ENCODE measurements at regions not wholly inside any gene's neighbourhood (a gene's known extent, or its start where the extent isn't known, plus 50 kb on each side); places are given as distances from the start of the nearest gene placed in this dataset.

DNA sequence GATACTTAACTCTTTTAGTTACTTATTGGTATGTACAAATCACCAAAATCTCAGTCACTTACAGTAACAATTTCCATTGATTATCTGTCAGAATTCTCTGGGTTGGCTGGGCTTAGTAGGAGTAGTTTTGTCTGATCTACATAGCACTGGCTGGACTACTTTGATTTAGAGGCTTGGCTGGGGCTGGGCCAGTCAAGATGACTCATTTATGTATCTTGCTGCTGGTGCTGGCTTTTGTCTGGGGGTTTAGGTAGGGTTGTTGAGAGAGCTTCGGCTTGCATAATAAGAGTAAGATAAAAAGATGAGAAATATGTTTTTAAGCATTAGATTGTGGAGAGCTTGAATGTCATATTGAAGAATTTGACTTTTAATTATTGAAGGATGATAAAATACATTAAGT, 1093.7 kb downstream of the SLC6A15 start:
- Histone ChIP-seq H3K9ac (ENCODE audit: low read length) (no peak overlapping the region), H3K4me1 (ENCODE audit: control insufficient read depth, insufficient read depth, low read length) (peaks cover 5% of the 10 kb centered on the region), H3K27ac (ENCODE audit: low read depth, low read length) (no peak overlapping the region), H3K36me3 (ENCODE audit: control insufficient read depth, insufficient read depth, low read length) (no peaks in the 10 kb centered on the region), H3K27me3 (ENCODE audit: control insufficient read depth, insufficient read depth, low read length) (no peaks in the 10 kb centered on the region), H3K4me3 (ENCODE audit: low read length) (no peak overlapping the region)

DNA sequence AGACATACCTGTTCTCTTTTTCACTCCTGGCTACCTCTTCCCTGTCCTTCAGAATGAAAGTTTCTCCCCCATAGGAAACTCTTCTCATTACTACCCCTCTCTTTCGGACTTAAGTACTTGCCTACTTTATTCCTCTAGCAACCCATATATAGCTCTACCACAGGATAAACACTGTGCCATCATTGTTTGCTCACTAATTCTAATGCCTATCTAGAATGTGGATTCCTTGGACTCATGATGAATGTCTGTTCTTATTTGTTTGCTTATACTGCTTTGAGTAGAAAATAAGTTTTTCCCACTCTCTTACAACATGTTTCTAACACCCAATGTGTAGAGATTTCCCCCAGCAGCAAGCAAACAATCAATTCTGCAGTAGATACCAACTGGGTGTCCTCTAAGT, 1094.9 kb downstream of the SLC6A15 start:
- Histone ChIP-seq H3K36me3 (ENCODE audit: control insufficient read depth, insufficient read depth, low read length) (no peaks in the 10 kb centered on the region), H3K4me1 (ENCODE audit: control insufficient read depth, insufficient read depth, low read length) (peaks cover 5% of the 10 kb centered on the region)

DNA sequence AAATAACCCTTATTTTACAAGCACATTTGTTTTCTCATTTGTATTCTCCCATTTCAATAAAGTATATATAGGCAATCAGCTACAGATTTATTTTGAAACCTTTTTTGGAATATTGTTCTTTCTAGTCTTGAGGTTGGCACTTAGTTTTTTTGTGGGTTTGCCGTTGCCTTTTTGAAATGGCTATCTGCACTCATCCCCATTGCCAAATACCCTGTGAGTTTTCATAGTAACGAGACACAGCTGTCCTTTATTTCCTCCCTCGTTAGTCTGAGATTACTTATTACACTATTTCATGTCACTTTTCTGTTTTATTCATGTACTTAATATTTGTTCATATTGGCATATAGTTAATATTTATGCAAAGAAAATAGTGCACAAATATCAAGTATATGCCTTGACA, 1104.0 kb downstream of the SLC6A15 start:
- no peaks in the 10 kb centered on the region for H3K4me1 ChIP-seq (ENCODE audit: control insufficient read depth, insufficient read depth, low read length)
- no peaks in the 10 kb centered on the region for H3K36me3 ChIP-seq (ENCODE audit: control insufficient read depth, insufficient read depth, low read length)
- H3K4me3 ChIP-seq (ENCODE audit: low read length): no peak overlapping the region

More for the DNA sequence above, 1094.9 kb downstream of the SLC6A15 start:
- Histone ChIP-seq H3K27ac (ENCODE audit: low read depth, low read length) (no peak overlapping the region), H3K9ac (ENCODE audit: low read length) (no peak overlapping the region), H3K4me3 (ENCODE audit: low read length) (no peak overlapping the region), H3K27me3 (ENCODE audit: control insufficient read depth, insufficient read depth, low read length) (no peaks in the 10 kb centered on the region)

DNA sequence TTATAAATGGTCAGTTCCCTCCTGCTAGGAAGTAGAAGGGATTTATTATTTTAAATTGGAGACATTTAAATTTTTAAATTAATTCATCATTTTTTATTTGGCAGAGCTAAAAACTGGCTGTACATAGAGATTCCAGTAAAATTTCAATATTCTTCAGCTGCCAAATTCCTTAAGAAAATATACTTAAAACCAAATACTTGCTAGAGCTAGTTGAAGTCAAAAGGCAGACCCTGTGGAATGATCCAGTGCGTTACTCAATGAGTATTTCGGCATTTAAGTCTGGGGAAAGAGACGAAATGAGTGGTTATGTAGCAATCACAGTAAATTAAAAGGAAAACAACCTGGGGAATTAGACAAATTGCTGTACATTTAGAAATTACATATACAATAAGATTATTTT, 1104.7 kb downstream of the SLC6A15 start:
- no peaks in the 10 kb centered on the region for H3K4me1 ChIP-seq (ENCODE audit: control insufficient read depth, insufficient read depth, low read length)
- no peaks in the 10 kb centered on the region for H3K27me3 ChIP-seq (ENCODE audit: control insufficient read depth, insufficient read depth, low read length)
- H3K9ac ChIP-seq (ENCODE audit: low read length): no peak overlapping the region
- H3K36me3 ChIP-seq (ENCODE audit: control insufficient read depth, insufficient read depth, low read length): no peaks in the 10 kb centered on the region
- no peak overlapping the region for H3K27ac ChIP-seq (ENCODE audit: low read depth, low read length)
- H3K4me3 ChIP-seq (ENCODE audit: low read length): no peak overlapping the region

More for the DNA sequence above, 1104.0 kb downstream of the SLC6A15 start:
- Histone ChIP-seq H3K27me3 (ENCODE audit: control insufficient read depth, insufficient read depth, low read length) (no peaks in the 10 kb centered on the region), H3K9ac (ENCODE audit: low read length) (no peak overlapping the region), H3K27ac (ENCODE audit: low read depth, low read length) (no peak overlapping the region)

DNA sequence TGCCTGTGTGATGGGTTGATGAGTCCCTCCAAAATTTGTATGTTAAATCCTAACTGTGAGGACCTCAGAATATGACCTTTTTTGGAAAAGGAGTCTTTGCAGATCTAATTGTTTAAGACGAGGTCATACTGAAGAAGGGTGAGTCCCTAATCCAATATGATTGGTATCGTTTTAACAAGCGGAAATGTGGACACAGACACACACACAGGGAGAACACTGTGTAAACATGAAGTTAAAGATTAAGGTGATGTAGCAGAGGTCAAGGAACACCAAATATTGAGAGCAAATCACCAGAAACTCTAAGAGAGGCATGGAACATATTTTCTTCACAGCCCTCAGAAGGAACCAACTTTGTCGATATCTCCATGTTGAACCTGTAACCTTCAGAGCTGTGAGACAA, 1106.7 kb downstream of the SLC6A15 start:
- Histone ChIP-seq H3K27me3 (ENCODE audit: control insufficient read depth, insufficient read depth, low read length) (no peaks in the 10 kb centered on the region), H3K36me3 (ENCODE audit: control insufficient read depth, insufficient read depth, low read length) (no peaks in the 10 kb centered on the region), H3K9ac (ENCODE audit: low read length) (no peak overlapping the region), H3K27ac (ENCODE audit: low read depth, low read length) (no peak overlapping the region), H3K4me3 (ENCODE audit: low read length) (no peak overlapping the region), H3K4me1 (ENCODE audit: control insufficient read depth, insufficient read depth, low read length) (no peaks in the 10 kb centered on the region)

DNA sequence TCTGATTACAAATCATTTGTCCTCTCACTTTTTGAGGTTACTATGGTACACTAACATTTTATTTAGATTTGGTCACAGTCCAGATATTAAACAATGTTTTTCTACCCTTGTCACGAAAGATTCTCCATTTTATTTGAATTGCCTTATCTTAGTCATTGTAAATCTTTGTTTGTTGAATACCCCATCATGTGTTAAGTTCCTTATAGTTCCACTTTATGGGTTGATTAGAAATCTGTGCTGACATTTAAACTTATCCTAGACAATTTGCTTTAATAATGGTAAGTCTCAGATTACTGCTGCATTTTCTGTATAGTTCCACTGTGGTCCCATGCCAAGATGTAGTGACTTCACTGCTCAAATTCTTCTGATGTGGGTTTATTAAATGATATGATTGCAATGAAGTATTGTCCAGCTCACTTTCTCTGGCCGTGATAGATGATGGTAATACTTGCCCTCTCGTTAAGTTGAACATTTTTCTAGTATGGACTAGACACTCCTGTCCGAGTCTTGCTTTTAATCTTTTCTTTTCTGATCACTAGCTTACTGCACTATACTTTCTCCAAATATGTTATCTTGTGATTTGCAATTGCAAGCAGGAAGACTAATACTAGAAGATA, 1107.3 kb downstream of the SLC6A15 start:
- H3K9ac ChIP-seq (ENCODE audit: low read length): no peak overlapping the region
- H3K4me3 ChIP-seq (ENCODE audit: low read length): no peak overlapping the region
- no peaks in the 10 kb centered on the region for H3K27me3 ChIP-seq (ENCODE audit: control insufficient read depth, insufficient read depth, low read length)
- no peak overlapping the region for H3K27ac ChIP-seq (ENCODE audit: low read depth, low read length)
- no peaks in the 10 kb centered on the region for H3K4me1 ChIP-seq (ENCODE audit: control insufficient read depth, insufficient read depth, low read length)
- H3K36me3 ChIP-seq (ENCODE audit: control insufficient read depth, insufficient read depth, low read length): no peaks in the 10 kb centered on the region

DNA sequence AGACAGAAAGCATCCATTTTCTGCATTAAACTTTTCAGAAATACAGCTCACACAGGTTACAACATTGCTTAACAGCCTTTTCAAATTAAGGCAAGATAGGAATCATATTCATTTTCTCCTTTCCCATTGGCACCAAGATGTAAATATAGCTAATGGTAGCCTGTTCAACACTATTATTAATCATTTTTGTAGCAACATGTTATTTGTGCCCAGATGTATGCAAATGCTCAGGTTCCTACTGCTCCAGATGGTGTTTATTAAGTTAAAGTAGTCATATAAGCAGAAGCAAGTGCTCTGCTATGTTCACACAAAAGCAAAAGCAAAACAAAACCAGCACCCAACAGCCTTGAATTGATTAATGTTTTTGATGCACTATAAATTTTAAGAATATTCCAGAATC, 1110.6 kb downstream of the SLC6A15 start:
- Histone ChIP-seq H3K36me3 (ENCODE audit: control insufficient read depth, insufficient read depth, low read length) (no peaks in the 10 kb centered on the region), H3K4me3 (ENCODE audit: low read length) (no peak overlapping the region), H3K4me1 (ENCODE audit: control insufficient read depth, insufficient read depth, low read length) (no peaks in the 10 kb centered on the region), H3K27ac (ENCODE audit: low read depth, low read length) (no peak overlapping the region), H3K27me3 (ENCODE audit: control insufficient read depth, insufficient read depth, low read length) (no peaks in the 10 kb centered on the region), H3K9ac (ENCODE audit: low read length) (no peak overlapping the region)

DNA sequence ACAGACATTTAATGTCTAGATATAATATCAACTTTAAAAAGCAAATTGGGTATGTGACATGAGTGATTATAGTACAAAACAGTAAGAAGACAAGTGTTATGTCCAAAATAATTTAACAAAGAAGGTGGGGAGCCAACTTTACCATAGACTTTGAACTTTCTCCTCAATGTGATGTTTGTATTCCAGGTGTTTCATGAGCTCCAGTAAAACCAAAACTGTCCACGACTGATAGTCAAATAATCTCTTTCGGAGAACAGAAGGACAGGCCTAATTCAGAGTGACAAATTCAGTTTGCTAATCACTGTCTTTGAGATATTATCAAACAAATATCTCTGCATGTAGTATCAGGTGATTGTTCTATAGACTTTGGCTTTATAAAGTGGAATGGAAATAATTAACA, 1112.6 kb downstream of the SLC6A15 start:
- H3K36me3 ChIP-seq (ENCODE audit: control insufficient read depth, insufficient read depth, low read length): no peaks in the 10 kb centered on the region
- no peak overlapping the region for H3K27ac ChIP-seq (ENCODE audit: low read depth, low read length)
- no peak overlapping the region for H3K9ac ChIP-seq (ENCODE audit: low read length)
- H3K4me3 ChIP-seq (ENCODE audit: low read length): no peak overlapping the region
- H3K27me3 ChIP-seq (ENCODE audit: control insufficient read depth, insufficient read depth, low read length): no peaks in the 10 kb centered on the region
- H3K4me1 ChIP-seq (ENCODE audit: control insufficient read depth, insufficient read depth, low read length): no peaks in the 10 kb centered on the region

DNA sequence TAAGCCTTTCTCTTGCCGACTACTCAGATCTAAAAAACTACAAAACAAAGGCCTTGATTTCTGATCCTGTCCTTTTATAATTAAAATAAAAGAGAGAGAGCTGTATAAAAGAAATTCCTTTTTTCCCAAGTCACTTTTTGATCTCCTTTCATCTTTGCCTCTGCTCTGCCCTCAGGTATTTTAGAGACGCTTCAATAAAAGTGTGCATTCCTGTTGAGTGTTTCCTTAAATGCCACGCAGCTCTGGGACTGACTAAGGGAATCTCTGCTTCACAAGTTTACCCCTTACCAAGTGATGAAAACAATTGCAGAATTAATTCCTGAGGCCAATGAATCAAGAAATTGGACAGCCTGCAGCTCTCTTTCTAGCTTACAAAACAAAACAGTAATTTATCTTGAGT, 1109.8 kb downstream of the TMTC2 start:
- Histone ChIP-seq H3K36me3 (ENCODE audit: control insufficient read depth, insufficient read depth, low read length) (no peaks in the 10 kb centered on the region), H3K9ac (ENCODE audit: low read length) (no peak overlapping the region), H3K27ac (ENCODE audit: low read depth, low read length) (no peak overlapping the region), H3K4me1 (ENCODE audit: control insufficient read depth, insufficient read depth, low read length) (no peaks in the 10 kb centered on the region), H3K27me3 (ENCODE audit: control insufficient read depth, insufficient read depth, low read length) (no peaks in the 10 kb centered on the region), H3K4me3 (ENCODE audit: low read length) (no peak overlapping the region)

DNA sequence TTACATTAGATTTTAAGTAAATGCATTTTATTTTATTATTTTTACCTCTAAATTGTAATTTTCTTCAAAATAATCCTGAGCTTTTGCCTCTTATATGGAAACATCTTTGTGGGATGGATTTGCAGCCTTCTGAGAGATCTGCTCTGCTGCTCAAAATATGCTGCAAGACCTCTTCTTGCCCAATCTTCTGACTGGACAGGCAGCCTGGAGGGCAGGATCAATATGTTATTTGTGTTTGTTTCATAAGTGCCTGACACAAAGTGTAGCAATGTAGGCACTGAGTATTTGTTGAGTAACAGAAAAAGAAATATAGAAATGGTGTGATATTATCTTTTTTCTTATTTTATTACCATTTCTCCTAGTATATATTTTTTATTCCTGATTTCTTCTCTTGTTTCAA, 1106.9 kb downstream of the TMTC2 start:
- no peaks in the 10 kb centered on the region for H3K27me3 ChIP-seq (ENCODE audit: control insufficient read depth, insufficient read depth, low read length)
- no peaks in the 10 kb centered on the region for H3K36me3 ChIP-seq (ENCODE audit: control insufficient read depth, insufficient read depth, low read length)
- no peak overlapping the region for H3K9ac ChIP-seq (ENCODE audit: low read length)
- no peaks in the 10 kb centered on the region for H3K4me1 ChIP-seq (ENCODE audit: control insufficient read depth, insufficient read depth, low read length)
- no peak overlapping the region for H3K4me3 ChIP-seq (ENCODE audit: low read length)
- H3K27ac ChIP-seq (ENCODE audit: low read depth, low read length): no peak overlapping the region

DNA sequence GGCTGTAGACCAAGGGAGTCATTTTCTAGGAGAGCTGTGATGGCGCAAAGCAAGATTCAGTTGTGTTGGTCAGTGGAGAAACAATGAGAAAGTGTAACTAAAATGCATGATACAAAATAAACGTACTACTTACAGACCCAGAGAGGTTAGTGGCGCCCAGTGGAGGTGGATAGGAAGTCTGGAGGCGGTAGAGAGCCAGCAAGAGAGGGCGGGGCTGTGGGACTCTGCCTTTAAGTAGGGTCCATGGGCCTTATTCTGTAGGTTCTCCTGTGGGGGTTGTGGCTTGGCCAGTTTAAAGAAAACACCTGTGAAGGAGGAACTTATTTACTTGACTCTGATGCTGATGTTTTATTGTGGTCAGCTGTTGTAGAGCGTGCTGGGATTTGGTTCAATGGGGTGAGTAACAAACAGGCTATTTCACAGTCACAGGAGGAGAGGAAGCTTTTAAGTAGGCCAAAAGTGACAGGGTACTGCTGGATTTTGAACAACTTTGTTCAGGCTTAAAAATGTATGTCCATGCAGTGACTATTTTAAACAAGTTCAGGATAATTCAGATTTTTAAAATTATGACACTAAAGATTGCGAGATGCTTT, 1097.7 kb downstream of the TMTC2 start:
- no peak overlapping the region for H3K9ac ChIP-seq (ENCODE audit: low read length)
- no peak overlapping the region for H3K27ac ChIP-seq (ENCODE audit: low read depth, low read length)
- H3K27me3 ChIP-seq (ENCODE audit: control insufficient read depth, insufficient read depth, low read length): no peaks in the 10 kb centered on the region
- H3K4me1 ChIP-seq (ENCODE audit: control insufficient read depth, insufficient read depth, low read length): no peaks in the 10 kb centered on the region
- no peaks in the 10 kb centered on the region for H3K36me3 ChIP-seq (ENCODE audit: control insufficient read depth, insufficient read depth, low read length)
- no peak overlapping the region for H3K4me3 ChIP-seq (ENCODE audit: low read length)

DNA sequence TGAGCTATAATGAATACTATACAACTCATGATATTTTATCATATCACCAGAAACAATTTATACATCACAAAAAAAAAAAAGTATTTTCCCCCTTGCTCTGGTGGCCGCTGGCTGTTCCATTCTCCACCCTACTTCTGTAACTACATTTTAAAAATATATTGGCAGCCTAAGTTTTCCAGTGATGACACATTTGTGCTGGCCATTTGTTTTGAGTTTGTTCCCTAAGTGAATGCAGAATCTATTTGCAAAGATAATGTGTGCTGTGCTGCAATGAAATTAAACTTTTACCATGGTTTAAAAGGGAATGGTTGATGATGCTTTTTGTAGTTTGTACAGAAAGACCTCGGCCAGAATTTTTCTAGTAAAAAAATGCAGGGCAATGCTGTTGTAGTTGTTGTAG, 1092.8 kb downstream of the TMTC2 start:
- H3K36me3 ChIP-seq (ENCODE audit: control insufficient read depth, insufficient read depth, low read length): no peaks in the 10 kb centered on the region
- no peaks in the 10 kb centered on the region for H3K4me1 ChIP-seq (ENCODE audit: control insufficient read depth, insufficient read depth, low read length)
- no peak overlapping the region for H3K9ac ChIP-seq (ENCODE audit: low read length)
- no peaks in the 10 kb centered on the region for H3K27me3 ChIP-seq (ENCODE audit: control insufficient read depth, insufficient read depth, low read length)
- H3K27ac ChIP-seq (ENCODE audit: low read depth, low read length): no peak overlapping the region
- H3K4me3 ChIP-seq (ENCODE audit: low read length): no peak overlapping the region

DNA sequence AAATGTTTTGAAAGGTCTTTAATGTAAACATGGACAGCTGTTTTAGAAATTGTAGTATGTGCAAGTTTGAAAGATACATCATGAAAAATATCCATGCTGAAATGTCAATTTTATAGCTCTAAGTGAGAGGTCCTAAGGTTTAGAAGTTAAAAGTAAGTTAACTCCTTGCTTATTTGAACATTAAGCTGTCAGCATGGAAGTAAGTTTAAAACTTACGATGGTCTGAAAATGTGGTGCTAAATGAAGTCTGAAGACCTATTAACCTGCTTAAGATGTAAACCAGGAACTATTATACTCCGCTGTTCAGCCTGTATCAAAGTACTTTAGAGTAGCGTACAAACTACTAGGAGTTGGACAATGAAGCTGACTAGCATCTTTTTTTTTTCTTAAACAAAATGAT, 1082.4 kb downstream of the TMTC2 start:
- Histone ChIP-seq H3K4me1 (ENCODE audit: control insufficient read depth, insufficient read depth, low read length) (no peaks in the 10 kb centered on the region), H3K9ac (ENCODE audit: low read length) (no peak overlapping the region), H3K36me3 (ENCODE audit: control insufficient read depth, insufficient read depth, low read length) (no peaks in the 10 kb centered on the region), H3K4me3 (ENCODE audit: low read length) (no peak overlapping the region), H3K27me3 (ENCODE audit: control insufficient read depth, insufficient read depth, low read length) (no peaks in the 10 kb centered on the region), H3K27ac (ENCODE audit: low read depth, low read length) (no peak overlapping the region)

Measured in rectal smooth muscle tissue (tissue), 1 donor.